ENCODE measurements at regions not wholly inside any gene's neighbourhood (a gene's known extent, or its start where the extent isn't known, plus 50 kb on each side); places are given as distances from the start of the nearest gene placed in this dataset.
"Not testable (repeated sequence)": the region's sequence is repeated elsewhere in the genome, so short reads cannot be mapped to it uniquely, and the experiment has no call there.

- H3K9me3 Mint-ChIP-seq; DNase-seq; H3K4me1 Mint-ChIP-seq; H3K27me3 Mint-ChIP-seq; ATAC-seq (replicated peaks); H3K4me3 Mint-ChIP-seq; H3K27ac Mint-ChIP-seq: not testable (repeated sequence)
- peaks cover 11 to 32% of the 10 kb centered on the region in 2 donors for H3K36me3 Mint-ChIP-seq
Observed at GRCh38 chr5:34180940-34181614, 138.1 kb upstream of the C1QTNF3 start.

- H3K9me3 Mint-ChIP-seq: not testable (repeated sequence)
Observed at GRCh38 chr5:34185005-34185404, 142.0 kb upstream of the C1QTNF3 start.

GRCh38 chr5:34185572-34185971, 142.6 kb upstream of the C1QTNF3 start:
- H3K4me3 Mint-ChIP-seq; H3K27me3 Mint-ChIP-seq; H3K9me3 Mint-ChIP-seq; H3K27ac Mint-ChIP-seq; H3K4me1 Mint-ChIP-seq; DNase-seq; ATAC-seq (replicated peaks): not testable (repeated sequence)
- H3K36me3 Mint-ChIP-seq: peaks cover 20 to 37% of the 10 kb centered on the region in 2 donors

More at GRCh38 chr5:34185005-34185404, 142.0 kb upstream of the C1QTNF3 start:
- ATAC-seq (replicated peaks); H3K27me3 Mint-ChIP-seq; H3K4me1 Mint-ChIP-seq; H3K27ac Mint-ChIP-seq; DNase-seq; H3K4me3 Mint-ChIP-seq: not testable (repeated sequence)
- peaks cover 22 to 37% of the 10 kb centered on the region in 2 donors for H3K36me3 Mint-ChIP-seq

GRCh38 chr5:34186108-34186507, 143.1 kb upstream of the C1QTNF3 start:
- not testable (repeated sequence) for H3K9me3 Mint-ChIP-seq; ATAC-seq (replicated peaks); H3K27ac Mint-ChIP-seq; H3K4me3 Mint-ChIP-seq; H3K27me3 Mint-ChIP-seq; H3K4me1 Mint-ChIP-seq; DNase-seq
- peaks cover 22 to 36% of the 10 kb centered on the region in 2 donors for H3K36me3 Mint-ChIP-seq

GRCh38 chr5:34186865-34187264, 143.9 kb upstream of the C1QTNF3 start:
- not testable (repeated sequence) for DNase-seq; ATAC-seq (replicated peaks); H3K4me1 Mint-ChIP-seq; H3K4me3 Mint-ChIP-seq; H3K27ac Mint-ChIP-seq; H3K9me3 Mint-ChIP-seq; H3K27me3 Mint-ChIP-seq
- H3K36me3 Mint-ChIP-seq: peaks cover 29 to 43% of the 10 kb centered on the region in 2 donors

GRCh38 chr5:34187441-34187840, 144.4 kb upstream of the C1QTNF3 start:
- not testable (repeated sequence) for H3K4me1 Mint-ChIP-seq; H3K27ac Mint-ChIP-seq; H3K27me3 Mint-ChIP-seq; H3K4me3 Mint-ChIP-seq; H3K9me3 Mint-ChIP-seq; DNase-seq; ATAC-seq (replicated peaks)
- H3K36me3 Mint-ChIP-seq: peaks cover 29 to 49% of the 10 kb centered on the region in 2 donors

- H3K36me3 Mint-ChIP-seq: peaks cover 31 to 49% of the 10 kb centered on the region in 2 donors
- H3K4me1 Mint-ChIP-seq; H3K27me3 Mint-ChIP-seq; H3K4me3 Mint-ChIP-seq; H3K9me3 Mint-ChIP-seq; ATAC-seq (replicated peaks): not testable (repeated sequence)
- DNase-seq: peak; percentile 66
- H3K27ac Mint-ChIP-seq: peak overlapping the region; percentile 32
Observed at GRCh38 chr5:34188001-34188822, 145.2 kb upstream of the C1QTNF3 start.

- H3K4me3 Mint-ChIP-seq; ATAC-seq (replicated peaks); DNase-seq; H3K9me3 Mint-ChIP-seq; H3K4me1 Mint-ChIP-seq; H3K27me3 Mint-ChIP-seq; H3K27ac Mint-ChIP-seq: not testable (repeated sequence)
- H3K36me3 Mint-ChIP-seq: peaks cover 34 to 56% of the 10 kb centered on the region in 2 donors
Observed at GRCh38 chr5:34189246-34189645, 146.2 kb upstream of the C1QTNF3 start.

- not testable (repeated sequence) for DNase-seq; H3K9me3 Mint-ChIP-seq; ATAC-seq (replicated peaks); H3K4me1 Mint-ChIP-seq; H3K27me3 Mint-ChIP-seq; H3K4me3 Mint-ChIP-seq
- peak overlapping the region; percentile 20 for H3K27ac Mint-ChIP-seq
- H3K36me3 Mint-ChIP-seq: peaks cover 34 to 56% of the 10 kb centered on the region in 2 donors
Observed at GRCh38 chr5:34189752-34190411, 146.9 kb upstream of the C1QTNF3 start.

GRCh38 chr5:34190466-34190865, 147.5 kb upstream of the C1QTNF3 start:
- not testable (repeated sequence) for H3K4me3 Mint-ChIP-seq; H3K9me3 Mint-ChIP-seq; H3K27me3 Mint-ChIP-seq; H3K27ac Mint-ChIP-seq; H3K4me1 Mint-ChIP-seq; ATAC-seq (replicated peaks); DNase-seq
- peaks cover 34 to 55% of the 10 kb centered on the region in 2 donors for H3K36me3 Mint-ChIP-seq

GRCh38 chr5:34191279-34191744, 148.3 kb upstream of the C1QTNF3 start:
- H3K27ac Mint-ChIP-seq: peak overlapping the region; percentile 20
- H3K4me3 Mint-ChIP-seq; H3K9me3 Mint-ChIP-seq; H3K27me3 Mint-ChIP-seq; DNase-seq; ATAC-seq (replicated peaks); H3K4me1 Mint-ChIP-seq: not testable (repeated sequence)
- H3K36me3 Mint-ChIP-seq: peaks cover 34 to 56% of the 10 kb centered on the region in 2 donors

- H3K9me3 Mint-ChIP-seq; ATAC-seq (replicated peaks); H3K4me1 Mint-ChIP-seq; H3K27me3 Mint-ChIP-seq; H3K4me3 Mint-ChIP-seq; DNase-seq: not testable (repeated sequence)
- Mint-ChIP-seq H3K27ac (peak overlapping the region; percentile 44), H3K36me3 (peaks cover 30 to 51% of the 10 kb centered on the region in 2 donors)
Observed at GRCh38 chr5:34192064-34192922, 149.3 kb upstream of the C1QTNF3 start.

GRCh38 chr5:34192923-34193262, 149.9 kb upstream of the C1QTNF3 start:
- not testable (repeated sequence) for ATAC-seq (replicated peaks); H3K27me3 Mint-ChIP-seq; H3K4me1 Mint-ChIP-seq; DNase-seq; H3K9me3 Mint-ChIP-seq; H3K4me3 Mint-ChIP-seq
- H3K27ac Mint-ChIP-seq: peak overlapping the region; percentile 44
- peaks cover 26 to 47% of the 10 kb centered on the region in 2 donors for H3K36me3 Mint-ChIP-seq

GRCh38 chr5:34193297-34193696, 150.3 kb upstream of the C1QTNF3 start:
- H3K4me3 Mint-ChIP-seq; H3K27me3 Mint-ChIP-seq; DNase-seq; ATAC-seq (replicated peaks); H3K4me1 Mint-ChIP-seq; H3K9me3 Mint-ChIP-seq: not testable (repeated sequence)
- Mint-ChIP-seq H3K36me3 (peaks cover 23 to 44% of the 10 kb centered on the region in 2 donors), H3K27ac (peak overlapping the region; percentile 42)

All from stimulated activated naive B cell treated with anti-CD40 and anti-IgM and Interleukin-4, amounts not matched to agents 10 μg/mL and 1 μg/mL and 100 μg/mL, for 72 hours (primary cell).